CD4-positive, alpha-beta T cell treated with Interleukin-4 for 1 hour (primary cell): ENCODE measurements at regions not wholly inside any gene's neighbourhood (a gene's known extent, or its start where the extent isn't known, plus 50 kb on each side); places are given as distances from the start of the nearest gene placed in this dataset.
A peak's percentile ranks its signal among the peaks of the same experiment; 100 is the strongest.
"Not testable (repeated sequence)": the region's sequence is repeated elsewhere in the genome, so short reads cannot be mapped to it uniquely, and the experiment has no call there.

ENCODE experiments used
- DNase-seq, 2 donors: peaks; one replicate each; pipeline ENCODE4 v3.0.0-alpha.2; 2020 to 2022

DNA sequence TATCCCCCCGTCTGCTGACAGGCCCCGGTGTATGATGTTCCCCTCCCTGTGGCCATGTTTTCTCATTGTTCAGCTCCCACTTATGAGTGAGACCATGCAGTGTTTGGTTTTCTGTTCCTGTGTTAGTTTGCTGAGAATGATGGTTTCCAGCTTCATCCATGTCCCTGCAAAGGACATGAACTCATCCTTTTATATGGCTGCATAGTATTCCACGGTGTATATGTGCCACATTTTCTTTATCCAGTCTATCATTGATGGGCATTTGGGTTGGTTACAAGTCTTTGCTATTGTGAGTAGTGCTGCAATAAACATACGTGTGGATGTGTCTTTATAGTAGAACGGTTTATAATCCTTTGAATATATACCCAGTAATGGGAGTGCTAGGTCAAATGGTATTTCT lies 244.7 kb downstream of the NEBL start:
- DNase-seq: not testable (repeated sequence)

- DNase-seq: no peak
These were observed 248.7 kb downstream of the NEBL start for GRCh38 chr10:20648263-20648874.

DNA sequence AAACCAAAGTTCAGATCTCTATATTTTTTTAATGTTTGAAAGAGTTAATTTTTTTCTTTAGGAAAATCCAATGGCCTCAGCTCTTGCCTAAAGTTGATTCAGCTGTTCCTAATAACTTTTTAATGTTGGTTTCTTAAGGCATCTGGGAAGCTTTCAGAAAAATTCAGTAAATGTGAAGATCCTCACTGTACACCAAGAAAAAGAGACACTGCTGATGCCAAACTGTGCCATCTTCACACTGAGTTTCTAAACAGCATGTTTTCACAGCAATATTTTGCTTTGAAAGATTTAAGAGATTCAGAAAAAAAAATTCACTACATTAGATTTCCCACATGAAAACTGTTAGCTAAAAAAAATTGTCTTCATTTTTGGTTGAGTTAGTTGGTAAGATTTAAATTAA lies 249.4 kb downstream of the NEBL start:
- no peak for DNase-seq

DNA sequence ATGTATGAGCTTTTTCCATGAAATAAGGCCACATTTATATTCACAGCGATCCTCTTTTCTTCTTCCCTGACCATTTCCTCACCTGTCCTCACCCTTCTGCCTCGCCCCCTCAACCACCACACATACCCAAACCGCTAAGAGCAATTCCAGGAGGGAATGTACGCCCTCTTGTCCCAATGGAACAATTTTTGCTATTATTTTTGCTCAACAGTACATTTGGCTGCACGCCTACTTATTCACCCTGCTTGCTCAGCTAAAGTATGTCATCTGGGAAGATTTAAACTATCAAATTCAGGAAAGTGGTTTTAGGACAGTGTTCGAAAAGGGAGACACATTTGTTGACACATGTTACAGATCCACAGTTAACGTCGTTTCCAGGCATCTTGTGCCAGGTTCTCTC lies 252.7 kb downstream of the NEBL start:
- DNase-seq: no peak

DNA sequence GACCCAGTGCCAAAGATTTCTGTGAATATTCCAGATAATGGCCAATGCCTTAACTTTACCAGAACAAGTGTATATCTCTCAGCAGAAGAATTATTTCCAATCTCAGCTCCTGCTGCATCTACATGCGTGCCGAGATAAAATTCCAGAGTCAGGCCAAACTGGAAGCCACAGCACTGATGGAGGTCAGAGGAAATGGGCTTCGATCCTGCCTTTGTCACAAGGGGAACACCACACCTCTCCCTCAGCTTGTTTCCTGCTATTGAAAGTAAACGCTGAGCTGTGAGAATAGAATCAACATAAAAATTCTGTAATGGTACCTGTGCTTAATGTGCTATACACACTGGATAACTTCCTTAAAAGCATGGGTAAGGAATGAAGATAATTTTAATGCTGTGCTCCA lies 255.5 kb downstream of the NEBL start:
- no peak for DNase-seq

DNA sequence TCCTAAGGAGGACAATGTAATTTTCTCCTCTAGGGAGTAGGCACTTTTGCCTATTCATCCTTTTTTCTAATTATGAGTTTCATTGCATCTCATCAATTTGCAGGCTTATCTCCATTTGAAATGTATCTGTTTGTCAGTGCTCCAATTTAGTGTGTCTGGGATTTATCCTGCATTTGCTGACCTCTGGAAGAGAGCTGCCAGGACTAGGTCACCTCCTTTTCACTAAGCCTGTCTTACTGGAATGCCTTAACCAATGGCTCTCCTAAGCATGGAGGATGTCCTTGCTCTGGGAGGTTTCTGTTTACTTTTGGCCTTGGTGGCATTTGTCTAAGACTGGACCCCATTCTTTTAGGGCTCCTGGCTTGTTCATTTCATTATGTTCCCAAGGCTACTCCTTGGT lies 261.5 kb downstream of the NEBL start:
- no peak for DNase-seq

DNA sequence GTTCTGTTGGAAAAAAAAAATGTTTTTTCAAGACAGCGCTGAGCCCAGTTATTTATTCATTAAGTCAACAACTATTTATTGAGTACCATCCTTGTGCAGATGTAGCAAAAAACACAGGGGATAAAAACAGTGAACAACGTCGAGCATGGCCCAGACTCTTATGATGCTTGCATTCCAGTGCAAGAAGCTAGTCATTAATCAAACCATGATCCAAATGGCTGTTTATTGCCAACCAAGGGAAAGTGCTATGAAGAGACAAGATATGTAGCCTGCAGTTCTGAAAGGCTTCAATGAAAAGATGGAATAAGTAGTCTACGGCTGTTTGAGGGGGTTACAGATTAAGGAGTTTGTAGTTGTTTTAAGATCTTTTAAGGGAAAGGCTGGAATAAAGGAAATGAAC lies 262.3 kb downstream of the NEBL start:
- DNase-seq: no peak

- DNase-seq: no peak
These were observed 263.4 kb downstream of the NEBL start for GRCh38 chr10:20633714-20634113.

DNA sequence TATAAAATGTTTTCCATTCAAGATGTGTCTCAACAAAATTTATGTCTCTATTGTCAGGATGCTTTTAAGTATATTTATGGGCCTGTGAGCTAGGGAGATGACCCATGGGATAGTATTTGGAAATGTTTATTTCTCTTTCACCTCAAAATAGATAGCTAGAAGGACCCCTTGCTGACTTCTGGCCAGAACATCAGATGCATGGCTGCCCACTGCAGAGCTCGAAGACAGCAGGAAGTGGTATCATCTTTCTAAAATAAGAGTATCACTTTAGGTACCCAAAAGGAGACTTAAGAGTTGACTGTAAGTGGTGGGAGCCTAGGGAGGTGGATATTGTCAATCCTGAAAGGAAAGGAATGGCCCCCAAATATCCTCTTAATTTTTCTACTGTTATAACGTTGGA lies 264.4 kb downstream of the NEBL start:
- no peak for DNase-seq

DNA sequence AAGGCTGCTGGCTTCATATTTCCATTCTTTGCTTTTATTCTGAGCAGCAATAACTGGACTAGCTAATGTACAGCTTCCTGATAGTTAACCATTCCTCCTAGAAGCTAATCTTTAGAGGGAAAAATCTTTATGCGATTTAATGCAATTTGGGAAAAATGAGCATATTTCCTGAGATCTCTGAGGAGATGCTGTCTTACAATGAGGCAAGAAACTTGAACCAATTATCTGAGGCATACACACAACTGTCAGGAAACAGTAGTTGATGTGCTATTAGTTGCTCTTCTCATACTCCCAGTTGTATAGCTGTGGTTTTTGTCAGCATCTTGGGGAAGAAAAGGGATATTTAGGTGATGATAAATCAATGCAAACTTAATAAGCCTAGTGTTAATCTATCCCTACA lies 265.9 kb downstream of the NEBL start:
- no peak for DNase-seq

DNA sequence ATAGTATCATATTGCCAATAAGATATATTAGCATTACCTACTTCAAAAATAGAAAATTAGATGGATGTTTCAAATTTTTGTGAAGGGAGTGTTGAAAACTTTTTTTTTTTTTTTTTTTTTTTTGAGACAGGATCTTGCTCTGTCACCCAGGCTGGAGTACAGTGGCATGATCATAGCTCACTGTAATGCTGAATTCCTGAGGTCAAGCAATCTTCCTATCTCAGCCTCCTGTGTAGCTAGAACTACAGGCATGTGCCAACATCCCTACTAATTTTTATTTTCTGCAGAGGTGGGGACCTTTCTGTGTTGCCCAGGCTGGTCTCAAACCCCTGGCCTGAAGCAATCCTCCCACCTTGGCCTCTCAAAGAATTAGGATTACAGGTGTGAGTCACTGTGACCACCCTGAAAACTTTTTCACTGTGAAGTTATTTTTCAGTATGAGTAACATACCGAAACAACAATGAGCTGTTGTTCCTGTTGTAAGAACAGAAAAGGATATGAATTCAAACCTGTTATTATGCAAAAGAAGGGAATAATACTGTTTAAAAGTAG lies 266.9 kb downstream of the NEBL start:
- no peak for DNase-seq

DNA sequence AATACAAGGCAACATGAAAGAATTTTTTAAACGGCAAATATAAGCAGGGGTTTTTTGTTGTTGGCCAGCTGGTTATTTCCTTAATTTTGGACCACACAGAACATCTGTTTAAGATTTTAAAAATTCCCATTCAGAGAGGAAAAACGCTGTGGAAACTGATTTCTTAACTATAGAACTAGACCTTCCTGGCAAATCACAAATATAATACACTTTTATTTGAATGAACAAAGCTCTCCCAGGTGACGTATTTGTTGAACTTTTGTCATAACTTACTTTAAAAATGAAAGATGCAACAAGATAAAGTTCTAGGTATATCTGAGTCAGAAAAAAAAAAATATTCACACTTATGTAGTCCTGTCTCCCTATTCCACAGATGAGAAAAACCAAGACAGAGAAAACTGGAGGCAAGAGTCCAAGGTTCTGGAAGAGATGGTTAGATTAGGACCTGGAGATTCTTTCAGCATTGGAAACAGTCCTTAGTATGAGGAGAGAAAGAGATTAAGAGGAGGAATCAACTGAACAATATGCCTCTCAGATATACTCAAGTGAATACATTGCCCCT lies 269.1 kb downstream of the NEBL start:
- DNase-seq: no peak

- DNase-seq: no peak
These were observed 270.0 kb downstream of the NEBL start for GRCh38 chr10:20627087-20627486.

- no peak for DNase-seq
These were observed 271.2 kb downstream of the NEBL start for GRCh38 chr10:20625868-20626267.

GRCh38 chr10:20624642-20625041 lies 272.5 kb downstream of the NEBL start:
- DNase-seq: no peak

- DNase-seq: no peak
These were observed 273.6 kb downstream of the NEBL start for GRCh38 chr10:20623546-20623945.

DNA sequence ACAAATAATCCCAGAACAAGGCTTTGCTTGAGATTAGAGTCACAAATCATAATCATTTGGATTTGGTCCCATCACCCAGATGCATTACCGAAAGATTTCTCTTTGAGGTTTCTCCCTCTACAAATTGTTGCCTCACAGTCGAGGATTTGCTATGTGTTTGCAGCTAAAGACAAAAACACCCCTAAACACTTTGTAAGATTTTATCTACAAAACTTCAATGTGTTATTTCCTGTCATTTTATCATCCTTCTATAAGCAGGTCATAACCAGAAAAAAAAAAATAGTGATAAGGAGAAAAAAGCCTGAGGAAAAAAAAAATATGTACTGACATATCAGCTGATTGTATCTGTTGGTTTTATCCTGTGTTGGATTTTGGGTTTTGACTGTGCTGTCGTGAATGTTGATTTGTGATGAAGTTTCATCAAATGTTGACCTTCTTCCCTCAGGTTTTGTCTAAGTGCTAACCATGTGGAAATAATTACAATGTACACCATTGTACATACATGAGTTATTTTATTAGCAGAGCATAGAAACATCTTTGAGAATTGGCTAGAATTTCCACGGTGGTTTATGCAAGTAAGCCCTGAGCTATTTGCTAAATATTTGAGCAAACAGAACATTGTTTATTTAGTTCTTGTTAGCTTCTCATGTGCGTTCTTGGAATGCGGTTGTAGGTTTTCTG lies 274.4 kb downstream of the NEBL start:
- DNase-seq: no peak

DNA sequence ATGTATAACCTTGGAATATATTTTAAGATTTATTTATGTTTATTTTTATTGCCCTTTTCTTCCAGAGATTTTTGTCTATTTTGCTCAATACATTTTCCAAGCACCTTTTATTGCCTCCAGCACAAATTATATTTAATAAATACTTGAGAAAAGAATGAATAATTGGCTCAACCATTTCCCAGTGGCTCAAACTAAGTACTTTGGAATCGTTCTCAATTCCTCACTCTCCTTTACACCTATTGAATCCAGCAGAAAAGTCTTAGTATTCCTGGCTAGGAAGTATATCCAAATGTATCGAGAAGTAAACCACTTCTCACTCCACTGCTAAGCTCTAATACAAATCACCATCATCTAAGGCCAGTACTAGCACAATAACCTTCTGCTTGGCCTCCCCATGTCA lies 276.1 kb downstream of the NEBL start:
- no peak for DNase-seq

DNA sequence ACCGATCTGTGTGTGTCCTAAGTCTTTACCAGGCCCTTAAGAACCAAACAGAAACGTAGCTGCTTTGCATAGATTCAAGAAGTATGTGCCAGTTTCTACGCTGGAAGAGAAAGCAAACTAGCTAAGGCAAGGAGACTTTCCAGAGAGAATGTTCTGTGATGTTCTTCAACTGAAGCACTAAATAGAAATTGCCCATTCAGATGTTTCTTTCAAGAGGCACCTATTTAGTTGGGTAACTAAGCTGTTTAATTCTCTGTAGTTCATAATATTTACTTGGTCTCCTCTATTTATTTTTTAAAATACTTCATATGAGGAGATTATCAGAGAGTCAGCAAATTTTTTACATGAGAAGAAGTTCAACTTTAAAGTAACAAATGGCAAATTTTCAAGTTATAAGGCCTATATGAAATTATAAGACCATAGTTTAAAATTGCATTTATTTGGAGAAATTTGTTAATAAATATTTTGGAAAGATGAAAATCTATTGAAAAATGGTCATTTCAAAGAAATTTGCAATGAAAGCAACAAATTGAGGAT lies 279.0 kb downstream of the NEBL start:
- no peak for DNase-seq

GRCh38 chr10:20616918-20617810 lies 279.9 kb downstream of the NEBL start:
- DNase-seq: peak in 1 of 2 donors; percentile 12

GRCh38 chr10:20616056-20616671 lies 280.9 kb downstream of the NEBL start:
- DNase-seq: no peak

DNA sequence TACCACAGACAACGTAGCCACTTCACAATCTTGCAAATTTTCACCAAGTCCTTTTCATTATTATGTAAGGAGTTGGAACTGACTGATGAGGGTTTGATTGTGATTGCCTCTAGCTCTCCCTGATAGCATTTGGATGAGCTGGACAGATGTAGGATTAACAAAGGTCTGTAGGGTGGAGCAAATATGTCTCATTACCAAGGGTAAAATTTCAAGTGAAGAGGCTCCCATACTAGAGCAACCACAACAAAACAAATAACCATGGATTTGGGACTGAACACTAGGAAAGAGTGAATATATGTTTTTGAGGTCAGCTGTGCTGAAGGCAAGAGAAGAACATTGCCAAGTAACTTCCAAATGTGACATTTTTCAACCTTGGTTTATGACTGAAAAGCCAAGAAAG lies 281.7 kb downstream of the NEBL start:
- no peak for DNase-seq

GRCh38 chr10:20614911-20615310 lies 282.2 kb downstream of the NEBL start:
- DNase-seq: no peak
